H7 (cell line): ENCODE measurements at regions not wholly inside any gene's neighbourhood (a gene's known extent, or its start where the extent isn't known, plus 50 kb on each side); places are given as distances from the start of the nearest gene placed in this dataset.

ENCODE experiments used
- DNase-seq: peaks from one replicate; pipeline ENCODE4 v3.0.0; 2012
- H3K27me3 ChIP-seq: 2 replicates; pipeline ENCODE4 v1.6.0; 2011; ENCODE audit warnings: mild to moderate bottlenecking, low read length; ENCODE audit not compliant: control insufficient read depth, insufficient read depth
- H3K36me3 ChIP-seq: replicated peaks from 2 replicates; pipeline ENCODE4 v1.5.1; 2011; ENCODE audit warnings: low read length; ENCODE audit not compliant: control insufficient read depth, insufficient read depth
- H3K4me3 ChIP-seq: 2 replicates; pipeline ENCODE4 v1.5.1; 2011; ENCODE audit warnings: low read depth, mild to moderate bottlenecking, control low read depth, low read length, moderate library complexity; ENCODE audit not compliant: insufficient read depth

DNA sequence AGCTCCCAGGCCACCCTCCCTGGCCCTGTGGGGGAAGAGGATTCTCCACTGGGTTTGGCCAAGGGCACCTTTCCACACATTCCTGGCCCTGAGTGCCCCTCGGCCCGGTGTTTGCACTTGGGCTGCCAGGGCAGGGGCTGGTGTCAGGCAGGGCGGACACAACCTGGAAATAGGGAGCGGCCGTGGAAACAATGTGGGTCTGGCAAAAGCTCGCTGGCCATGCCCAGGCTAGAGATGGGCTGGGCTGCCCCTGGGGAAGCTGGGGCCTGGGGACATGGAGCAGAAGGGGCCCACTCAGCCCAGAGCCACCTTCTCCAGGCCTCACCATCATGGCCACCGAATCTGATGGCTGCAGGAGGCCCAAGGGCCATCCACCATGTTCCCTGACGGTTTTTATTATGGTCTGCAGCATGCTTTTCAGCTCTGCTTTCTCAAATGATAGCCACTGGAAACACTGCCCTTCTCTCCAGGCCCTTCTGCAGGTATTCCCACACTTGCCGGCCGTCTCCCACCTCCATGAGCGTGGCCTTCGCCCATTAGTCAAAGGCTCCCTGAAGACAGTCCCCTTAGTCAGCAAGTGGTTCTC is 275.1 kb downstream of the CYP26B1 start:
- no peak overlapping the region for H3K4me3 ChIP-seq
- peaks cover 2% of the 10 kb centered on the region; the same call in 1 of the 2 replicates for H3K27me3 ChIP-seq
- no peak for DNase-seq
- H3K36me3 ChIP-seq, result no peaks in the 10 kb centered on the region

DNA sequence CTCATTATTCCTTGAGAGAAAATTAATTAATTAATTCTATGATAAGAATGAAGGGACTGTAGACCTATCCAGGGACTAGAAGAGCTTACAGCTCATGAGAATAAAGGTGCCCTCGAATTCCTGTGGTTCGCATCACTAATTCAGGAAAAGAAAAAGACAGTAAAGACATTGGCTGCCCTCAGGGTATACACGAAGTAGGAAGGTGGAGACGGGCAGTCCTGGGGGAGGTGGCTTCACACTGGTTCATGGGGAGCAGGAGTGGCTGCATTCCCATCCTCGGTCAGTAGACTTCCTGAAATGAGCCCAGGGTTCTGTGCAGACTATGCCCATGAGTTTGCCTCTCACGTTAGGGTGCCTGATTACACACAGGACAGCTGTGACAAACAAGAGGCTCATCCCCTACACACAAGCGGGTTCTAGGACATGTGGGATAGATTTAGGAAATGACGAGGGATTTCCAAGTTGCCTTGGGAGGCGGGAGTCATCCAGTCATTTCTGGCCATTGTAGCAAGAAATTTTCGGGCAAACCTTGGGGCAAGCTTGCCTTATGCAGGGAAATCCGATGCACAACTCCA is 282.2 kb downstream of the CYP26B1 start:
- no peak for DNase-seq
- no peaks in the 10 kb centered on the region for H3K36me3 ChIP-seq
- no peak overlapping the region for H3K4me3 ChIP-seq
- peaks cover 2% of the 10 kb centered on the region; the same call in 1 of the 2 replicates for H3K27me3 ChIP-seq

DNA sequence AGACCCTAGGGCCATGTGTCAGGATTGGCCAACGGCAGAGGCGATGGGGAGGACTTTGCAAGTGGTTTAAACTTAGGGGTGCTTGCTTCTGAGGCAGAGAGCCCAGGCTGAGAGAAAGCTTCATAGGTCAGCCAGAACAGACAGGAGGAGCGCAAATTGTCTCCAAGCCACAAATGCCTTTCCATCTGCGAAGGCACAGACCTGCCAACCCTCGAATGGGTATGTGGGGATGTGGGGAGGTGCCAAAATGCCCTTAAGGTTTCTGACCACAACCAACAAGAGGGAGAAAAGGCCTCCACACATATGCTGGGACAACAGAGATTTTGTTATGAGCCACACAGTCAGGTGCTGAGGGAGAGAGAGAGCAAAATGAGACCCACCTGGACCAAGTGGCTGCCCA is 283.6 kb downstream of the CYP26B1 start:
- no peaks in the 10 kb centered on the region for H3K27me3 ChIP-seq
- no peaks in the 10 kb centered on the region for H3K36me3 ChIP-seq
- no peak for DNase-seq
- H3K4me3 ChIP-seq, result no peak overlapping the region

DNA sequence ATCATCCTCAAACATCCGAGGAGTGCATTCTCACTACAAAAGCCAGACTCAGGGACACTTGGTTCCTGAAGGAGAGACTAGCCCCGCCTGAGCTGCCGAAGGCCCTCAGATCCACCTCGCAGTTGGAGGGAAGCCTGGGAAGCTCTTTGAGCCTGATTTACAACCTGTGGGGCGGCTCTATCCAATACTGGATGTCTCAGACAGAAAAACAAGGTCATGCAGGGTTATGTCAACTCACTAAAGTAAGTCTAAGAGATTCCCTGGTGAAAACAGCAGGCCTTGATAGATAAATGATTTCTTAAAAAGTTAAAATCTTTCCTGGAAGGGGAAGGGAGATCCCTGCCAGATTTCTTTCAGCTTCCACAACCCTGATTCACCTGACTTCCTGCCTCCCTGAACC is 284.3 kb downstream of the CYP26B1 start:
- Histone ChIP-seq H3K36me3 (no peaks in the 10 kb centered on the region), H3K4me3 (no peak overlapping the region), H3K27me3 (no peaks in the 10 kb centered on the region)
- DNase-seq, result no peak

DNA sequence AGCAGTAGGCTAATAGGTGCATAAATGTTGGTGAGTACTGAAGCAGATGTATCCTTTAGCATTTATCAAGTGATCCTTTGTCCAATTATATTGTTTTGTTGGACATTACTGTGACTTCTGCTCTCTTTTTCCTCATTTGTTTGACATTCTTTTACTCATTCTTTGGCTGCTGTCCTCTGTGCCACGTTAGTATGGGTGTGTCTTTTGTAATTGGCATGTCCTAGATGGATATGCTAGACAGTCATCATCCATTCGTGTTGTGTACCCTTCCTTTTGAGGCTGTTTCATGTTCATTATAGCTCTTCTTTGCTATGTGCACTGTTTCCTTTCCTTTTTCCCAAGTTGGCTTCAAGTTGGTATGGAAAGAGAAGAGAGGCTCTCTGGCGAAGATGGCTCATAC is 284.7 kb downstream of the CYP26B1 start:
- Histone ChIP-seq H3K36me3 (no peaks in the 10 kb centered on the region), H3K27me3 (no peaks in the 10 kb centered on the region), H3K4me3 (no peak overlapping the region)
- DNase-seq, result no peak

DNA sequence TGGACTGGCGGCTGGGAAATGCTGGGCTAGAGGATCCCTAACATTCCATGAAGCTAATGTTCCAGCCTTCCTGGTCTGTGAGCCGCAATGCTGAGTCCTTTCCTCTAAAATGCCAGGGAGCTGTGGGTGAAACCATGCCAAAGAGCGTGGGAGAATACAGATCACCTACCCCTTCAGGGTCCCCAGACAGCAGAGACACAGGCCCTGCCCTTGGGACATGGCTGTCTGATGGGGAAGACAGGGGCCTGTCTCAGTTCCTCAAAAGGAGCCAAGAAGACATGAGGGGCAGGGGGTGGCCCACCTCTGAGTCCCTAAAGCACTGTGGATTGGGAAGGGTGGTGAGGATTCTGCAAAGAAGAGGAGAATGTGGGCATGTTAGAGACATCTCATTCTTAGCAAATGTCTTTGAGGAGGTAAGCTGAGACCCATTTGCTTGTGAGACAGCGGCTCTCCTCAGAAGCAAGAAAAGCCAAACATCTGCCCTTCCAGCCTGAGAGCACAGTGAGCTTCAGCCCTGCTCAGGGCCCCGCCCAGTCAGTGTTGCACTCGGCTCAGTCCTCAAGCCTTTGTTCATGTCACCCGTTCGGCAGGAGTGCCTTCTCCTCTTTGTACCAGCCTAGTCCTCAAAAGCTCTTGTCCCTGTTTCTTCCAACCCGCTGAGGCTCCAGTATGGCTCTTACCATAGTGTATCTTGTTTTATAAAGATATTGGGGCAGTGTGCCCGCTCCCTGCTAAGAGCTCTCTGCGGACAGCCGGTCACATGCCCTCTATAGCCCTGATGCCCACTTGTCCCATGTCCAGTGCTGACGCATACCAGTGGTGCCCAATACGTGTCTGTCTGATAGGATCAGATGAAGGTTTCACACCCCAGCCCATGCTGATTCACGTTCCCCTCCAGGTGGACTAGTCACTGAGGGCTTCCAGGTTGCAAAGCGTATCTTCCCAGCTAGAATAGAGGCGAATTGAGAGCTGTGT is 286.2 kb downstream of the CYP26B1 start:
- H3K4me3 ChIP-seq, result no peak overlapping the region
- H3K27me3 ChIP-seq, result no peaks in the 10 kb centered on the region
- H3K36me3 ChIP-seq, result no peaks in the 10 kb centered on the region
- no peak for DNase-seq

DNA sequence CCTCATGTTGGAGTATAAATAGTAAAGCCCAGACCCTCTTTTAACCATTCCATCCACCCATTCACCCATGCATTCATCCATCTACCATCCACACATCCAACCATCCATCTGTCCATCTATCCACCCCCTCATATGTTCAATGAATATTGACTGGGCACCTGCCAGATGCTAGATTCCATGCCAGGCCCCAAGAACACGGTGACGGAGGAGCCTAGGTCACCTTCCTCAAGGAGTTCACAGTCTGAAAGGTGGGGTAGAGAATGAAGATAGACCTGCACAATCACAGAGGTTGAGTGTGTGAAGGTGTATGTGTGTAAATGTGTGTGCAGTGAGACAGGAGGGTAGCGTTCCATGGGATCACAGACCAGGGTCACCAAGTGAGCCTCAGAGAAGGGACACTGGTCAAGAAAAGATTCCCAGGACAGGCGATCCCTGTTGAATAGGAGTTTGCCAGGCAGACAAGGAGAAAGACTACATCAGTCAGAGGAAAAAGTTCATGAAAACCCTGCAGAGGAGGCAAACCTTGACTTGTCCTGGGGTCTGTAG is 287.2 kb downstream of the CYP26B1 start:
- no peak for DNase-seq
- H3K36me3 ChIP-seq, result no peaks in the 10 kb centered on the region
- H3K4me3 ChIP-seq, result no peak overlapping the region
- H3K27me3 ChIP-seq, result no peaks in the 10 kb centered on the region

DNA sequence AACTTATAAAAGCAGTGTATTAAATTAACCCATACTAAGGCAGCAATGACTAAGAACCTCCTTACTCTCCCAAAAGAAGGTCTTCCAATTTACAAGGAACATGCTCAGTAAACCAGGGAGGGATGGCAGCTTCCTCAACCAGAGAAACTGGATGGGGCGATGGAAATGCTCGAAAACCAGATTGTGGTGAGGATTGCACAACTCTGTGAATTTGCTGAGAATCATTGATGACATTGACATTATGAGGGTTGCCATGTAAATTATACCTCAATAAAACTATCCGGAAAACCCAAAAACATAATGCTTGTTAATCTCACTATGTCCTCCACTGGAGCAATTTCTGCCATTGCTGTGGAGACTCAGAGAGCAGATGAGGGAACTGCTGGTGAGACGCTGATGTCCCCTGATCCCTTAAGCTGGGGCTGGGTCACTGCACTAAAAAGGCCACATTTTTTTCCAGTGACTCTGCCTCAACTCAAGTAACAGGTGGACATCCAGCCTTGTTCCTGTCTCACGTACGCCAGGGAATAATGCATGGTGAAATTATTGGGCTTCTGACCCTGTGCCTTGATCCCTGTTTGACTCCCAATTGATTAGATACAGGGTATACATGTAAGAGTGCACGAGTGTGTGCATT is 288.3 kb downstream of the CYP26B1 start:
- Histone ChIP-seq H3K36me3 (no peaks in the 10 kb centered on the region), H3K27me3 (no peaks in the 10 kb centered on the region), H3K4me3 (no peak overlapping the region)
- DNase-seq, result no peak

DNA sequence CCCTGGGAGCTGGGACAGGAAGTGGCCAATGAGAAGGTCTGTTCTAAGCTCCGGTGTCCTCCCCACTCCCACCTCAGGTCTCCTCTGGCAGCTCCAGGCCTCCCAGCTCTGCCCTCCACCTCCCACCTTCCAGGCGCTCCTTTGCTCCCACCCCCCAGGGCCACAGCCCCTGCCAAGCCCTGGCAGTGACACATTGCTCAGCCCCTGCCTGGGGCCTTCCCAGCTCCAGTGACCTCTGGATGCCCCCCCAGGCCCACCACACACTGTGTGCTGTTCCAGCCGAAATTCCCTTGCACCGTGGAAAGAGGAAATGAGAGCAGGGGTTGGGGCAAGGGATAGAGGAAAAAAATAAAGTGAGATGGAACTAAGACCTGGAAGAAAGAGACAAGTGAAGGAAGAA is 289.6 kb downstream of the CYP26B1 start:
- Histone ChIP-seq H3K36me3 (no peaks in the 10 kb centered on the region), H3K4me3 (no peak overlapping the region), H3K27me3 (no peaks in the 10 kb centered on the region)
- no peak for DNase-seq

DNA sequence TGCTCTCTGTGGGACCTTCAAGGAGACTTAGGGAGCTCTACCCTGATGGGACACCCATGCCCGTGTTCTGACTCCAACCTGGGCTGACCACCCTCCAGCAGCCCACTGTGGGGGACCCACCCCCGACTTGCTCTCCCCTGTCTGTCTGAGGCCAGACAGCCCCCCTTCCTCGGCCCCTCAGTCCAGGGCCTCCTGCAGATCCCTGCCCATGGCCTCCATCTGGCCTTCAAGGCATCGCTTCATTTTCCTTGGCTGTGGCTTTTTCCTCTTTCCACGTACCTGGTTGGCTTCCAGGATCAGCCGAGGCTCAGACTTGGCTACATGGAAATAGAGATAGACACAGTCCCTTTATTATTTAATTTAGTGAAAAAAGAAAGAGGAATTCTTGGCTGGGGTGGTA is 290.0 kb downstream of the CYP26B1 start:
- H3K4me3 ChIP-seq, result no peak overlapping the region
- no peak for DNase-seq
- H3K36me3 ChIP-seq, result no peaks in the 10 kb centered on the region
- no peaks in the 10 kb centered on the region for H3K27me3 ChIP-seq

DNA sequence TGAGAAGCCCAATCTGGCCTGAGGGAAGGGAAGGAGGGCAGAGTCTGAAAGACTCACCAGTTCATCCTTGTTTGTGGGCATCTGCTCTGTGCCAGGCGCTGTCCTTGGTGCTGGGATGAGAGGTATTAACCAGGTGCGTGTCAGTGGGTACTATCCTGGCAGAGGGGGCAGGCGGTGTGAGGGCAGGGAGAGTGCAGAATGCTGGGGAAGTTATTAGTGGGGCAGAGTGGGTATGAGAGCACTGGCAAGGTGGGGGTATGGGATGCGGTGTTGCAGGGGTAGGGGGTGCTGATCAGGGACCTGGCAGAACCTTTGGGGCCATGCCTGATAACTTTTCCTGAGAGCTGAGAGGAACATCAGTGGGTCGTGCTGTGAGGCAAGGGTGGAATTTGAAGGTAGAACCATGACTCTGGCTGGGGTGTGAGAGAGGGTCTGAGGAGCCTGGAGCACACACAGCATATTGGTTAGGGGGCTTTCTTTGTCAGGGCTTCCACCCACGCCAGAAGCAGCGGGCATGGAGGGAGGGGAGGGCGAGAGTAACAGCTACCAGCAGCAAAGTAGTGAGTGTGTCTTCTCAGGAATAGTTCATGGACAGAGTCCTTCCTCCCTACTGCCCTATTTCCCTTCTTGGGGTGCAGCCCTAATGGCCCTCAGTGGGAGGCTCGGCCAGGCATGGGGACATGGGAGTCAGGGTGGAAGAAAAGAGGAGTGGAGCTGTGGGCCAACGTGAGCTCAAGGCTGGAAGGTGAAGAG is 290.7 kb downstream of the CYP26B1 start:
- DNase-seq, result no peak
- H3K27me3 ChIP-seq, result no peaks in the 10 kb centered on the region
- no peaks in the 10 kb centered on the region for H3K36me3 ChIP-seq

DNA sequence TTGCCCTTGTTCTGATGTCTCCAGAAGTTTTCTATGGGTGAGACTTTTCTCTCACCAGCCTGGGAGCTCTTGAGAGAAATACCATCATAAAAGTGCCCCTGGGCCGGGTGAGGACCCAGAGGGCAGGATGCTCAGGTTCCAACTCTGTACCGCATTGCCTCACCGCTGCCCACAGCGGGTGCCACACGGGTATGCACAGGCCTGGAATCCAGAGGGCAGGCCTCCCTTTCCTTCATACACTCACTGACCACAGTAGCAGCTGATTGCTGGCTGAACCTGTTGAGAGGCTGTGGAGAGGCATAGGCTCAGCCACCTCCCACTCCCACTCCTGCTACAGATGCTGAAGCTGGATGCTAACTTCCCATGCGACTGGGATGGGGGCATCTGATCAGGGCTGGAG is 293.8 kb downstream of the CYP26B1 start:
- H3K36me3 ChIP-seq, result no peaks in the 10 kb centered on the region
- H3K27me3 ChIP-seq, result no peaks in the 10 kb centered on the region
- DNase-seq, result no peak
- H3K4me3 ChIP-seq, result no peak overlapping the region

More for the DNA sequence above, 290.7 kb downstream of the CYP26B1 start:
- no peak overlapping the region for H3K4me3 ChIP-seq

DNA sequence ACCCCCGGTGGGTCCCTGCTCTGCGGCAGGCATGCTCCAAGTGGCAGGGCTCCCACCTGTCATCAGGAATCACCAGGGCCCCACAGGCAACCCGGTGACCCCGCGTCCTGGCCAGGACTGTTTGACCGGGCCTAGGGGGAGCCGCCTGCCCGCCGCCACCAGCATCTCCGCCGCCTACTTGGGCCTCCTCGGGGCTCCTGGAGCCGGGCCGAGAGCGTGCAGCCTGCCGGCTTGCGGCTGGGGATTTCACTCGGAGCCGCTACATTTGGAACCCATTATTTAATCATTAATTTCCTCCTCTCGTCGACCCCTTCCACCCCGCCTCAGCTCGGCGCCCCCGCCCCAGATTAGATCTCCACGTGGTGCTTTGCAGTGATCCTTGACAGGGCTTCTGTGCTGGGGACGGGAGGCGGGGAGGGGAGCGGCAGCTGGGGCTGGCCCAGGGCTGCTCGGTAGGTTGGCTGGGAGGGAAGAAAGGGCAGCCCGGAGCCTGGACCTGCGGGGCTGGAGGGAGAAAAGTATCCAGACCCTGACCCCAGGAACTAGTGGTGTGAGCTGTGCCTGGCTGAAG is 295.4 kb downstream of the CYP26B1 start:
- no peak overlapping the region for H3K4me3 ChIP-seq
- no peaks in the 10 kb centered on the region for H3K36me3 ChIP-seq
- peak; percentile 75 for DNase-seq
- no peaks in the 10 kb centered on the region for H3K27me3 ChIP-seq
